PC-3 (cell line): ENCODE measurements at regions not wholly inside any gene's neighbourhood (a gene's known extent, or its start where the extent isn't known, plus 50 kb on each side); places are given as distances from the start of the nearest gene placed in this dataset.

Experiments
- ATAC-seq: fragments of 200-7000 bp; cut with Tn5 transposase; 2 replicates; pipeline ENCODE4 v1.9.1; 2020; ENCODE audit warnings: mild to moderate bottlenecking, moderate library complexity
- BruUV-seq: library from RNA; stranded (reverse); fragments of 400-500 nt; replicated peaks from 2 replicates; lab custom pipeline; 2021; lab: Mats Ljungman, UMichigan
- CTCF ChIA-PET: fragments of 300-600 bp; sonication (Branson Sonifier 250); formaldehyde crosslinking; loops from one replicate; lab custom pipeline; 2022; ENCODE audit warnings: antibody characterized with exemption; lab: Charles Lee
- POLR2A ChIA-PET: fragments of 300-600 bp; sonication (Branson Sonifier 250); formaldehyde crosslinking; loops from one replicate; lab custom pipeline; 2022; ENCODE audit warnings: antibody characterized with exemption; ENCODE audit not compliant: unreplicated experiment; lab: Charles Lee
- DNase-seq: peaks from one replicate; pipeline ENCODE4 v3.0.0-alpha.2; 2015
- H2AFZ ChIP-seq: fragments of 300-600 bp; sonication (generic); 2 replicates; pipeline ENCODE4 v1.6.0; 2016; ENCODE audit warnings: antibody characterized with exemption, low read length
- H3F3A ChIP-seq: fragments of 300-600 bp; sonication (generic); one replicate; pipeline ENCODE4 v1.6.0; 2017; ENCODE audit warnings: antibody characterized with exemption, low read length, control low read depth, mild to moderate bottlenecking; ENCODE audit not compliant: unreplicated experiment
- H3K27ac ChIP-seq: fragments of 300-600 bp; sonication (generic); 2 replicates; pipeline ENCODE4 v1.5.1; 2016; ENCODE audit warnings: mild to moderate bottlenecking, low read length
- H3K27me3 ChIP-seq: fragments of 300-600 bp; sonication (generic); 2 replicates; pipeline ENCODE4 v1.6.1; 2016; ENCODE audit warnings: low read length, mixed read lengths
- H3K36me3 ChIP-seq: fragments of 300-600 bp; sonication (generic); 2 replicates; pipeline ENCODE4 v1.6.1; 2016; ENCODE audit warnings: low read depth, mixed run types, low read length, mixed read lengths
- H3K4me1 ChIP-seq: fragments of 300-600 bp; sonication (generic); 2 replicates; pipeline ENCODE4 v1.5.1; 2016; ENCODE audit warnings: low read length; ENCODE audit not compliant: insufficient read depth
- H3K4me2 ChIP-seq: fragments of 300-600 bp; sonication (generic); 2 replicates; pipeline ENCODE4 v1.6.0; 2016; ENCODE audit warnings: low read length
- H3K4me3 ChIP-seq: fragments of 300-600 bp; sonication (generic); 2 replicates; pipeline ENCODE4 v1.5.1; 2016; ENCODE audit warnings: mild to moderate bottlenecking, low read length, mixed read lengths
- H3K79me2 ChIP-seq: fragments of 300-600 bp; sonication (generic); 2 replicates; pipeline ENCODE4 v1.6.1; 2017; ENCODE audit warnings: low read length, mixed read lengths
- H3K9ac ChIP-seq: fragments of 300-600 bp; sonication (generic); 2 replicates; pipeline ENCODE4 v1.6.0; 2016; ENCODE audit warnings: mild to moderate bottlenecking, low read length
- H3K9me2 ChIP-seq: fragments of 300-600 bp; sonication (generic); replicated peaks from 2 replicates; pipeline ENCODE4 v1.6.1; 2016; ENCODE audit warnings: mixed run types, low read length, mixed read lengths
- H3K9me3 ChIP-seq: fragments of 300-600 bp; sonication (generic); 2 replicates; pipeline ENCODE4 v1.6.1; 2016; ENCODE audit warnings: low read length, mixed read lengths
- H4K20me1 ChIP-seq: fragments of 300-600 bp; sonication (generic); 2 replicates; pipeline ENCODE4 v1.6.1; 2016; ENCODE audit warnings: low read length, mixed read lengths
- CTCF ChIP-seq: fragments of 300-600 bp; sonication (generic); conservative IDR thresholded peaks from 2 replicates; pipeline ENCODE4 v1.5.1; 2017; ENCODE audit warnings: antibody characterized with exemption, low read depth, mild to moderate bottlenecking, low read length
- EZH2 ChIP-seq: fragments of 300-600 bp; sonication (generic); IDR thresholded peaks from one replicate; pipeline ENCODE4 v1.6.1; 2017; ENCODE audit warnings: antibody characterized with exemption, mild to moderate bottlenecking, low read length; ENCODE audit not compliant: unreplicated experiment
- EZH2phosphoT487 ChIP-seq: fragments of 300-600 bp; sonication (generic); IDR thresholded peaks from 2 replicates; pipeline ENCODE4 v1.6.1; 2018; ENCODE audit warnings: mild to moderate bottlenecking, antibody characterized with exemption, low read length, borderline replicate concordance
- intact Hi-C: fragments of 100-400 bp; cut with micrococcal nuclease; formaldehyde crosslinking; loops from 2 replicates; pipeline ENCODE4 v1.9.0; 2023

- H4K20me1 ChIP-seq, result no peaks in the 10 kb centered on the region
- TF ChIP-seq CTCF, result no peak
- intact Hi-C loops, result no loop called here
- H3K4me2 ChIP-seq, result no peak overlapping the region
- no peaks in the 10 kb centered on the region for H3K27me3 ChIP-seq
- DNase-seq, result no peak
- CTCF ChIA-PET, result no interaction called here
- POLR2A ChIA-PET, result no interaction called here
- ATAC-seq, result no peak
- H3K4me3 ChIP-seq, result no peak overlapping the region
- no peak overlapping the region for H2AFZ ChIP-seq
- 0 out of 2 replicates have a peak, but pooled peaks cover 3% of the 10 kb centered on the region for H3K9me2 ChIP-seq
- no peak overlapping the region for H3K27ac ChIP-seq
- H3K36me3 ChIP-seq, result no peaks in the 10 kb centered on the region
- no peaks in the 10 kb centered on the region for H3K4me1 ChIP-seq
- H3K9me3 ChIP-seq, result no peaks in the 10 kb centered on the region
- H3F3A ChIP-seq, result no peaks in the 10 kb centered on the region
- H3K9ac ChIP-seq, result no peak overlapping the region
- H3K79me2 ChIP-seq, result no peaks in the 10 kb centered on the region
- no TSS peak for BruUV-seq
Observed at GRCh38 chr14:101359221-101360053, 201.9 kb upstream of the DIO3 start.

DNA sequence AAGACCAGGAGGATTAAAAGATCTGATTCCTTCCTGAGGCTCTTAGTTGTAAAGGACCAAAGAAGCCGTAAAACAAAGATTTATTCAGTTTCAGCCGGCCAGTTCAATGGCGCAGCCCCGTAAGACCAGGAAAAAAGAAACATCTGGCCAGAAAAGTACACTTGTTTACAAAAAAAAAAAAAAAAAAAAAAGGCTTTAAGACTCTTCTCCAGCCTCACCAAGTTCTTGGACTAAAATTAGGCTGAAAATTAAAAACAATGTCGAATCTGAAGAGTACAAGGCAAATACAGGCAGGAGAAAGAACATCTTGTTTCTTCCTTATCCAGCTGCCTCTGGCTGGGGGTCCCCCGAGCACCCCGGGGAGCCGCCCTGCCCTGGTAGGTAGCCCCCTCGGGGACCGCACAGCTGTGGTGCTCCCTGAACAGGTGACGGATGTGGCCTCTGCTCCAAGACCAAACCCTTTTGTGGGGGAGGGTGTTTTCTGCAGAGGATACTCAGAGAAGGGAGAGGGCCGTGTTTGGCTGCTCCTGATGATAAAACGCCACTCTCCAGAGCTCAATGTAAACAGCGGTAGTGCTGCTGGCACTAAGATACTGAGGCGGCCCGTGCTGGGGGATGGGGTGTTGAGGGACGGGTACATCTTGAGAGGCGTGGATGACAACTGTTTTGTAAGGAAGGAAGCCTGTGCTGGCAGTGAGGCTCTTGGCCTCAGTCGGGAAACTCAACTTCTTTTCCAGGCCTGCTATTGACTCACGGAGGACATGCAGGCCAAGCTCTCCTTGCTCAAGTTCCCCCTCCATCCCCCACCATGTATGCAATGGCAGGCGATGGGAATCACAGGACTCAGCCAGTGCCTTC, 201.0 kb upstream of the DIO3 start:
- no peaks in the 10 kb centered on the region for H4K20me1 ChIP-seq
- TF ChIP-seq CTCF, result no peak
- TF ChIP-seq EZH2phosphoT487, result no peak
- no peak for TF ChIP-seq EZH2
- H3K27ac ChIP-seq, result no peak overlapping the region
- 0 out of 2 replicates have a peak, but pooled peaks cover 3% of the 10 kb centered on the region for H3K9me2 ChIP-seq
- H3K9ac ChIP-seq, result no peak overlapping the region
- ATAC-seq (no peak), DNase-seq (no peak)
- H3K4me1 ChIP-seq, result no peaks in the 10 kb centered on the region
- BruUV-seq, result no TSS peak
- H3K79me2 ChIP-seq, result no peaks in the 10 kb centered on the region
- no peak overlapping the region for H3K4me2 ChIP-seq
- intact Hi-C loops, result no loop called here
- ChIA-PET CTCF (no interaction called here), POLR2A (no interaction called here)
- no peaks in the 10 kb centered on the region for H3K36me3 ChIP-seq
- no peak overlapping the region for H3K4me3 ChIP-seq
- no peaks in the 10 kb centered on the region for H3F3A ChIP-seq
- no peak overlapping the region for H2AFZ ChIP-seq
- no peaks in the 10 kb centered on the region for H3K27me3 ChIP-seq
- no peaks in the 10 kb centered on the region for H3K9me3 ChIP-seq
